GM11168 (cell line): ENCODE measurements at regions not wholly inside any gene's neighbourhood (a gene's known extent, or its start where the extent isn't known, plus 50 kb on each side); places are given as distances from the start of the nearest gene placed in this dataset.
"Not testable (repeated sequence)": the region's sequence is repeated elsewhere in the genome, so short reads cannot be mapped to it uniquely, and the experiment has no call there.

Source experiments
- in situ Hi-C: fragments of 300-500 bp; cut with MboI; formaldehyde crosslinking; loops from one replicate; pipeline ENCODE4 v1.12.0; 2022; ENCODE audit warnings: low sequenced_read_pairs; ENCODE audit not compliant: unreplicated experiment

DNA sequence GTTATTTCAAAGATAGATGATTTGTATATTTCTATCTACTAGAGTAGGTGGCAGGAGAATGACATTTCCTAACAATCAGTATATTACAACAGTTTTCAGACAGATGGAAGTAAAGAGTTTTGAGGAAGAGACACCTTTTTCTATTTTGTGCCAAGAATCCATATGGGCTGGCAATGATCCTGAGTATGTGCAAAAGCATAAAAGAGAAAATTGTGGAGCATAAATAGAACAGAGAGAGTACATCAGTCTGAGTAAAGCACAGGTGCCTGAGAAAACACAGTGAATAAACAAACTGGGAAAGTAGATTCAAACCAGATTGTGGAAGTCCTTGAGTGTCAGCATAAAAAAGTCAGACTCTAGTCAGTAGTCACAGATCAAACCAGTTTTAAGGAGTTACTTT, 96.8 kb upstream of the WDR44 start:
- in situ Hi-C loops, result loop anchor here (25.0 kb wide), 1 partner anchor 262 kb away; no protein-coding TSS in a partner anchor

DNA sequence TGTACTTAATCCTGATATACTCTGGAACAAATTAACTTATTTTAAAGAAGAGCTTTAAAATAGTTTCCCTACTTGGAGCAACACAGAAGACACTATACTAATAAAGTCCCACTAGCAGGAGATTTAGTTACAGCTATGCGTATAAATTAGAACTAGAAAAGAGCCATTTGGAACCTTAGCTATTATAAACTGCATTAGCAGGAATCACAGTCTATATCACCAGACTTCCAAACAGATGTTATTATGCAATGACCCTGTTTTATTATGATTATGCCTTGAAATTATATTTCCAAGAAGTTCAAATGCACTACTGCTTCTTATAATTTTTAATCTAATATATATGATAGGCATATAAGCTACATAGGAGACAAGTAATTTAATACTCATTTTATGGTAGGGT, 95.5 kb upstream of the WDR44 start:
- in situ Hi-C loops, result no loop called here

DNA sequence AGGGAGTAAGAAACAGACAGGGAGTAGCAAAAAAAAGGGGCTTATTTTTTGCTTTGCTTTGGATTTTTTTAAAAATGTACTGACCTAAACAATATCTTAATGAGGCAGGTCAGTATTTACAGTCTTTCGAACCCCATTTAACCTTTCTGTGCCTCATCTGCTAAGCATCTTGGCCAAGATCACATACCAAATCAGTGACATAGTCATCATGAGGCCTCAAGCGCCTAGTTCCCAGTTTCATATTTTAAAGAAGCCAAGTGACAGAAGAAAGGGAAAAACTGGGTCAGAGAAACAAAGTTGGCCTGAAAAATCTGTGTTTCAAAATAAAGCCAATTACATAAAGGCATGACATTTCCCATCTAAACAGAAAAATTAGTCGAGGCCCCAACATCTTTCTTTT, 94.6 kb upstream of the WDR44 start:
- in situ Hi-C loops, result no loop called here

DNA sequence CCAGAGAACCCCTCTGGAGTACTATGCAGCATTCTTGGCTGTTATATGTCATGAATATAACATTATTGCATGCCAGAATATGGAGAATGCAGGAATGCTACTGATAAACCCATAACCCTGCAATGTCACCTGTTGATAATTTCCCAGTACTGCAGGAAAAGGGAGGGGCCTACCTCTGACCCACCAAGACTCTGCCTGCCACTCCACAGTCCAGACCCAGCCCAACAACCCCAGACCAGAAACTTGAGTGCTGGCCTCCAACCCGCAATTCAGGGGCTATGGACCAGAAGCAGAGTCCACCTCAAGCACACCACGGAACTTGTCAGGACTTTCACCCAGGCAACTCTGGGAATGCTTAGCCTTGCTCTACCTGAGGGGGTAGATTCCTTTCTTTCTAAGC, 92.9 kb upstream of the WDR44 start:
- in situ Hi-C loops, result no loop called here

DNA sequence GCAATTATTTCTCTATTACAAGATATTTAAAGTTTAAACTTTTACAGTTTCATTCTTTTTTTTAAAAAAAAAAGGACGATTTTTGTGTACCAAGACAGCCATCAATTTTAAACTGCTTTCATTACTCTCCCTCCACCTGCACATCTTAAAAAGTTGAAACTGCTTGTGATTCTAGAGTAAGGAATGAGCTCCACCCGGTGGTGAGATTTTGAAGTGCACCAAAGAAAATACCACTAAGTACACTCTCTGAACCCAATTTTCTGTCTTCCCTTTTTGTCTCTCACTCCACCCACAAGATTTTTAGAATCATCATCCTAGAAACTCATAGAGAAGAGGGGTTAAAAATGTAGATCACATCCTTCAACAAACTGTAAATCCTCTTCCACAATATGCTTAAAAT, 91.3 kb upstream of the WDR44 start:
- in situ Hi-C loops, result no loop called here

DNA sequence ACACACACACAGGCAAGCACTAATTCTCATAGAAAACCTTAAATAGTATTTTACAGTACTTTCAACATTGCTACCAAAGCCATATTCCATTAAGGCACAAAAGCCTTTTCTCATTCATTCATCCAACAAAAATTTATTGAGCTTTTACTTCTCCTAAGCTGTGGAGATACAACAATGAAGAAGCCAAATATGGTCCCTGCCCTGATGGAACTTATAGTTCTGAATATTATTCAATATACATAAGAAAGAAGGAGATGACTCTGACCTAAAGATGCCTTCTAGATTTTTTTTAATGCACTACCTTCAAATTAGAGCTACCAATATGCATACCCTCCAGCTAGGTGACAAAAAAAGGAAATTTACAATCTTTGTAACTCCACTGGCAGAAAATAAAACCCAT, 90.0 kb upstream of the WDR44 start:
- in situ Hi-C loops, result no loop called here

DNA sequence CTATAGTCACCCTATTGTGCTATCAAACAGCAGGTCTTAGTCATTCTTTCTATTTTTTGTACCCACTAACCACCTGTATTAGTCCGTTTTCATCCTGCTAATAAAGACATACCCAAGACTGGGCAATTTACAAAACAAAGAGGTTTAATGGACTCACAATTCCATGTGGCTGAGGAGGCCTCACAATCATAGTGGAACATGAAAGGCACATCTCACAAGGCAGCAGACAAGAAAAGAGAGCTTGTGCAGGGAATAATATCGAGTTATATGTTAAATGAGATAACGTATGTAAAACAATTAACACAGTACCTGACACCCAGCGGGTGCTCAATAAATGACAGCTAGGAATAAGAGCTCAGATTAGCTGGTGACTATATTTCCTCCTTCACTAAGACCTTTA, 88.1 kb upstream of the WDR44 start:
- in situ Hi-C loops, result no loop called here

DNA sequence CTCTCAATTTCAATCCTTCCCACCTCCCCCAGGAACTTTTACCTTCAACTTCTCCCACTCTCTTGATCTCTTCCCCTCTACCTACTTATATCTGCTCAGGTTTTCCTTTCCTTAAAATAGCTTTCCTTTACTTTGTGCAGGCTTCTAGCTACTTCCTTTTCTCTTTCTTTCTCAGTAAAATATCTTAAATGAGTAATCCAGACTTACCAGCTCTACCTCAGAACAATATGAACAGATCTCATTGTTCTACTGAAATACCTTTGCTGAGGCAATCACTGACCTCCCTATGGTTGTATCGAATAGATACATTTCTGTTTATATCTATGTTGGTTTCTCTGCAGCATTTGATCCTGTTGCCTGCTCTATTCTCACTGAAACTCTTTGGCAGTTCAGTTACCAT, 86.7 kb upstream of the WDR44 start:
- in situ Hi-C loops, result no loop called here

DNA sequence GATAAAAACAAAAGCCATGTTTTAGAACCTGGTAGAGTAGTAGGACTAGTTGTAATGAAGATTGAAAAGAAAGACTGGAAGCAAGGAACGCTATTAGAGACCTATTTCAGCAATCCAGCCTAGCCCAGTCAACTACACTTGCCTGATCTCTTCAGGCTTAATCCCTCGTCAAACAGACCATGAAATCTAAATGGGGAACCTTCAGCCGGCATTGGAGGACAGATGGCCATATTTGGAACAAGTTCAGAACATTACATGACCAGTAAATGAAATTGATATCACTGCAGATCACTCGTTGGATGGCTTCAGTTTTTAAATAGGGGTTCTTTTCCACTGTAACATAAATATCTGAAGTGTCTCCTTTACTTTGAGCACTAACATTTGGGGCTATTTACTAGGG, 84.8 kb upstream of the WDR44 start:
- in situ Hi-C loops, result no loop called here

DNA sequence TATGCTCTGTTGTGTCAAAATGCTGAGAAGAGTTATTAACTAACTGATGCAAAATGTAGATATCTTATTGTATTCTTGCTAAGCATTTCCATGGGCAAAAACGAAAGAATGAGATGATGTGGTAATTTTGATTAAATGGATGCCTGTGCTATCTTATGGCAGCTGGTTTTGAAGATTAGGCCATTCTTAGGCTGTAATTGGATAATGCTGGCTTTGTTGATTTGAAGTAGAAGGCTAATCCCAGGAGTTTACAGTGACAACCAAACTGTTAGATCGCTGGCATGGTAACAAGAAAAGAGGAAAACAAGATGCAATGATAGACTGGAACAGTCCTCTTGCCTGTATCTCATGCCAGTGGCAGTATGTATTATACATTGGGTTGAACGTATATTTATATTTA, 74.1 kb upstream of the WDR44 start:
- in situ Hi-C loops, result no loop called here

DNA sequence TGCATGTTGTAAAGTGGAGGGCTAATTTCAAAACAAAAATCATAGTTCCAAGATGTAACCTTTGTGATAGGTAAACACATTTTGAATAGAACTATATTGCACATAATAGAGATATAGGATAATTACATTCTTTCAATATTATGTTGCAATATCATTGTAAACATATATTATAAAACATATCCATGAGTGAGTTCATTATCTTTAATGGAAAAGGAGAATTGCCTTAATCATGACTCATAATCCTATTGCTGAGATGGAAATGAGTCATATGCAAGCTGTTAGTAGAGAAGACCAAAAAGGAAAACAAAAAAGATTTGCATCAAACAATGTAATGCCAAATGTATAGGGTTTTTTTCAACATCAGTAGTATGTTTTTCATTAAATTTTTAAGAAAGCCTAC, 73.7 kb upstream of the WDR44 start:
- in situ Hi-C loops, result no loop called here

DNA sequence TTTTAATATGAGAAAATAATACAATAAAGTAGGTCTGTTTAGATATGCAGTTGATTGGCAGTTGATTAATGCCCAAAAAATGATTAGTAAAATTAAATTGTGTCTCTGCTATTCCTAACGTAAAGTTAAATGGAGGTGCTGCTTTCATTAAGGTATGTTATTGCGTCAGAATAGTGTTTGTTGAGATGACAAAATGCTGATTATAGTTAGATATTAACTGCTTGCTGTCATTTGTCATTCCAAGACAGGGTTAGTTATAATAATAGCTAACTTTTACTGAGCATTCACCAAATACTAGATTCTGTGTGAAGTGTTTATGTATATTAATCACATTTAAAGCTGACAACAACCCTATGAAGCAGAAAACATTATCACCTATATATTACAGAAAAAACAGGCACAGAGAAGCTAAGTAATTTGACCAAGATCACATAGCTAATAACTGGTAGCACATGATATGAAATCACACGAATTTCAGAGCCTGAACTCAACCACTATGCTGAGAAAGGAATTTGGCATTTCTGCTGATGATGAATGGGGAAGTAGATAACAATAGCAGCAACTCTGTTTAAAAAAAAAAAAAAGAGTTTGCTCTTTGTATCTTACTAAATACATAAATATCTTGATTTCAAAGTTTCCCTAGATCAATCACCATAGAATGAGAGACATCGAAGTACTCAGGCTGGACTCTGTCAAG, 59.7 kb upstream of the WDR44 start:
- in situ Hi-C loops, result no loop called here

DNA sequence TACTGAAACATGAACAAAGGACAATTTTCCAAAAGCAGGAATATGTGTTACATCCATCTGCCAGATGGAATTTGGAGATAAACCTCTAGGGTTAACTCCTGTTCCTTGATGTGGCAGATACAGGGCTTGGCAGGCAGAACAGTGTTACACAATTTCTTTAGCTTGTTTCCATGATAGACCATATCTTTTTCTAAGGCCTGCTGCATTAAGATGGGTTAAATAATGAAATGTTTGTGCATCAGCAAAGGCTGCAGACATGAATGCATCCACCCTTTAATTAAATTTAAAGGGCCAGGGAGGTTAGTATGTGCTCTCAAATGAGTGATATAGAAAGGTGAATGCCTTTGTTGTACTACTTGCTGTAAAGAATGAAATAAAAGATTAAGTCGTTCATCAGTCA, 50.1 kb upstream of the WDR44 start:
- in situ Hi-C loops, result not testable (repeated sequence)
